Epidermal melanocyte (primary cell): ENCODE measurements at regions not wholly inside any gene's neighbourhood (a gene's known extent, or its start where the extent isn't known, plus 50 kb on each side); places are given as distances from the start of the nearest gene placed in this dataset.

Experiments
- DNase-seq: peaks from one replicate; pipeline ENCODE4 v3.0.0; 2011; ENCODE audit warnings: low spot score; ENCODE audit not compliant: insufficient read length

DNA sequence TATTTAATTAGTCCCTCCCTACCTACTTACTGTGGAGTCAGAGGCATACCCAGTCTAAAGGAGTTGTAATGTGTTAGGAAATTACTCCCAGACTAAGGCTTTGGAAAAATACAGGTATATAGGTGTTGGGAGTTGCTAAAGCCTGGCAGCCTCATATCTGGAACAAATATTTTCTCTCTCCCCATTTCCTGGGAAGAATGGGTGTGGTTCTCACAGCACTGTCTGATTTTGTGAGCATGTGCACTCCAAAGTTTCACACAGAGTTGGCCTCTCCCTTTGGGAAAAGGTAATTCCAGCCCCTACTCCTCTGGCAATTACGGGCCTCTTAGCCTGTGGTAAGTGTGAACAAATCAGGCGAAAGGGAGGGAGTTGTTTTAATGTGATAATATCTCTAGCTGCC lies 187.0 kb downstream of the MID1IP1 start:
- no peak for DNase-seq

DNA sequence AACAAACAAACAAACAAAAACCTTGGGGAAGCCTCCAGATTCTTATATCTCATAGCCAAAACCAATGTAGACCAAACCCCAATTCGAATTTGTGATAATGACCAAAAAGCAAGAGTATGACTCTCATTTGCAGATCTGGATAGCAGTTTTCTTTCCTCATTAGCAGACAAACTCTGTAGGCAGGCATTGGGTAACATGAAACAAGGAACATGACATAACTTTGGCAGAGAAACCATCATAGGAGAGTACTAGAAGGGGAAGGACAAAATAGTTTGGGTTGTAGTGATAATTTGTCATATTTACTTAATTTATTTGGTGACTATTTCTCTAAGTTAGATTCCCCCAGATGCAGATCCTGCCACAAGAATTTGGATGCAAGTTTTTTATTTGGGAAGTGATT lies 187.8 kb downstream of the MID1IP1 start:
- no peak for DNase-seq

- DNase-seq: no peak
These were observed 190.6 kb downstream of the MID1IP1 start for GRCh38 chrX:38991656-38992440.

DNA sequence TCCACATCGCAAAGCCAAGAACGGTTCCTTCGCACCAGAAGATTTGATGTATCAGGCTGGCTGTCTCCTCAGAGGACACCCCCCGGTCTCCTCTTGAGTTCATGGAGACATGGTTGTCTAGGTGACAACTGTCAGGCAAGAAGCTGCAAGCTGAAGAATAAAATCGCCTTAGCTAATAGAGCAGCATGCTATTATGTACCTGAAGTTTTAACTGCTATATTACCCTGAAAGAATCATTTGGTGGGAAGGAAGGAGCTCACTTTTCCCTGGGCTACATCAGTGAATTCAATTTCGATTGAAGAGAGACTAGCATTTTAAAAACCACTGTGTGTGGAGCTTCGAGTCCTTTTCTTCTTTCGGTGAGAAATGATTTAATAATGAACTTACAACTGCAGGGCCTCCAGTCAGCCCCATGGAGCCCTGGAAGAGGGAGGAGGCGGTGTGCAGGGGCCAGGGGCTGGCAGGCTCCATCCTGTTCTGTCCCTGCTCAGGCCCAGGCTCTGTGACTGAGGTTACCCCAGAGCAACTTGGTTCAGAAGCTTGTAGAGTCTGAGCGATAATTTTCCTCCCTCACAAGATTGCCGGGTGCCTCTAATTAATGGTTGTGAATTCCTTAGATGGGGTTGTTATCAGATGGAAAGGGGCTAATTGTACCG lies 191.3 kb downstream of the MID1IP1 start:
- DNase-seq: no peak

DNA sequence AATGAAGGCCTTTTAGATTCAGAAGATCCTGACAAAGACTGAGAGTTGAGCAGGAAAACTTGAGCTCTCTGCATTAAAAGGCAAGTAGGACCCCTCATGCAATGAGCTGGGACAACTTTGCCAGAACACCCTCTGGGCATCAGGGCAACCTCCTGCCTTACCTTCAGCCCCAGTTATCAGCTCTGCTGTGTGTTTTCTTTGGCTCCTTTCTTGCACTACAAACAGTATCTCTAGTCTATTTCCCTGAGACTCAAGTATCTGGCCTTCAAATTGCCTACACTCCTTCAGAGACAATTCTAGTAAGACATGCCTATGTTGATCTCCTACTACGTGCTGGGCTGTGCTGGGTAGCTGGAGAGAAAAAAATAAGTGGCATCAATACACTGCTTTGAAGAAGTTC lies 192.2 kb downstream of the MID1IP1 start:
- no peak for DNase-seq

DNA sequence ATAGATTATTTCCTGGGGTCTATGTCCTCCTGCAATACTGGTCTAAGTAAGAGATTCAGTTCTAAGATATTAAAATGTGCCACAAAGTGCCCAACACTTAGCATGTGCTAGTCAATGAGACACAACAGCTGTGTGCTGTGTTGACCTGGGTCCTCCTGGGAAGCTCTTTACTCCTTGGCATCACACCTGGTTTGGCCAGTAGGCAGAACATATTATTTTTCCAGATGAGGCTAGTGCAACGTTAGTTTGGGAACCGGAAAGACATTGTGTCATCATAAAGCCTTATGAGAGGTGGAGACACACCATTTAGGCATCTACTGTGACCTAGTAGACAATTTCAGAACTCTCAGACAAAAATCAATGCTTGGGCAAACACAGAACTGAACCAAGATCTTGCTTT lies 197.8 kb downstream of the MID1IP1 start:
- no peak for DNase-seq

DNA sequence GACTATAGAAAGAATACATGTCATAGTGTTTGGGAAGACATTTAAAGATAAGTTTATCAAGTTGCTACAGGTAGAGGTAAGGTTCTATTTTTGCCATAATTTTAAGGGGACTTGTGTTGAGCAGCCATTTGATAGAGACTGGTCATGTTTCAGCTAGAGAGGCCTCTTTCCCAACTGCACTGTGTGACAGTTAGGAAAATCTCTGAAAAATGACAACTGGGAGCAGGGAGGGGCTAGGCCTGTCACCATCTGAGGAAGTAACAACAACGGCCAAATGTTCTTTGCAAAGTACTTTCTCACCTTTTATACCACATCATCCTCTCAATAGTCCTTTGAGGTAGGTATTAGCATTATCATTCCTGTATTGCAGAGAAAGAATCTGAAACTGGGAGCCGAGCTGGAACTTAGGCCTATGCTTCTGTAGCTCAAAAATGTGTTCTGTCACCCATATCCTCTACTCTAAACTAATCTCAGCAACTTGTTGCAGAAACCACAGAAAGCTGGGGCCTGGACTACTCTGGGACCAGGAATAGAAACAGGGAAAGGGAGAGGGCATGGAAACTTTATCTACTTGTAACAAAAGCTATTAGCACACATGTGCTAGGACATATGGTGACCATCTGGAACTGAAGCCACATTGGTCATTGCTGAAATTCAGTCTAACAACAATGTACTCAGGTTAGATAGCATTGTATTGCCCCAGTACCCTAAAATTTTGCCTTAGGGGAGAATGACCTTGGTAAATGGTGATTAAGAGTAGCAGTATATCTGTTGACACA lies 198.9 kb downstream of the MID1IP1 start:
- no peak for DNase-seq

DNA sequence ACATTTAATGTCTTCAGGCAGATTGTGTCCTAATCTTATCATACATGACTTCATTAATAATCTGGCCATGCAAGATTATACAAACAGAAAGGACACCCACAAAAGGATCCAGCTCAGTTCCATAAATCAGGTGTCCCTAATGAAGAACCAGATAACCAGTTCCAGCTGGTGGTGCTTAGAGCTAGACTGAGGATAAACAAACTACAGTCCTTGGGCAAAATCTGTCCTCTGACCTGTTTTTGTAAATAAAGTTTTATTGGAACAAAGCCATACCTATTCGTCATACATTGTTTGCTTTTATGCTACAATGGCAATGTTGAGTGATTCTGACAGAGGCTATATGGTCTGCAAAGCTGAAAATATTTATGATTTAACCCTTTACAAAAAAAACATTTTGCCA lies 199.5 kb downstream of the MID1IP1 start:
- DNase-seq: no peak

GRCh38 chrX:39002466-39002865 lies 201.2 kb downstream of the MID1IP1 start:
- DNase-seq: no peak

DNA sequence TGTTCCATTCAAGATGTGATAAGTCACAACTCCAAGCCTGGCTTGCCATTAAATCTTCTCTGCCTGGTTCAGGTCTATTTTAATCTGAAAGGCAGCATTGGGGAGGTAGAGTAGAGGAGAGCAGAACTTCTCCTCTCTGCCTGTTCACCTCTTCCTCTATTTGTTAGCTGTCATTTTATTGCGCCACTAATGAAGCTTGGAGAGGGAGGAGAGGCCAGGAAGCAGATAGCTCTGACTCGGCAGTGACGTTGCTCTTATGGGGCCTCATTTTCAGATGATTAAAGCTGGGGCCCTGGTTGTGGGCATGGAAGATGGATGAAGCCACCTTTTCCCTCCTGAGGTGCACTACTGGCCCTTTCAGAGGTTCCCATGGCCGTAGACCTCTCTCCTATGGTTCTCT lies 207.3 kb downstream of the MID1IP1 start:
- no peak for DNase-seq

- DNase-seq: no peak
These were observed 210.4 kb downstream of the MID1IP1 start for GRCh38 chrX:39011454-39012221.

GRCh38 chrX:39012621-39013111 lies 211.4 kb downstream of the MID1IP1 start:
- no peak for DNase-seq

- no peak for DNase-seq
These were observed 215.3 kb downstream of the MID1IP1 start for GRCh38 chrX:39016556-39016955.

DNA sequence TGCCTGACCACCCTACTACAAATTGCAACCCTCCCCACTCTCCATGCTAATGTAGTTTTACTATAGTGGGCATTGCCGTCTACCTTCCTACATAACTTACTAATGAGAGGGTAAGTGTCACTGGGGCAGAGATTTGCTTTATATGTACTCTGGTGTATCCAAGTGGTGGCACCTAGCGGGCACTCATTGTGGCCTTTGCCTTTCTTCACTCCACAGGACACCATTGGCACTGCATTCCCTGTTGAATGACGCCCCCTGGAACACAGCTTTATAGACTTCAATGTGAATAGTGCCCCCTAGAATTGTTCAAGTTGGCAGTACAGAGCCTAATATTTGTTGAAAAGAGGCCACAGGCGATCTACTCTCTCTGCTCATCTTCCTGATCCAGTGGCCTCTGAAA lies 215.8 kb downstream of the MID1IP1 start:
- DNase-seq: no peak

DNA sequence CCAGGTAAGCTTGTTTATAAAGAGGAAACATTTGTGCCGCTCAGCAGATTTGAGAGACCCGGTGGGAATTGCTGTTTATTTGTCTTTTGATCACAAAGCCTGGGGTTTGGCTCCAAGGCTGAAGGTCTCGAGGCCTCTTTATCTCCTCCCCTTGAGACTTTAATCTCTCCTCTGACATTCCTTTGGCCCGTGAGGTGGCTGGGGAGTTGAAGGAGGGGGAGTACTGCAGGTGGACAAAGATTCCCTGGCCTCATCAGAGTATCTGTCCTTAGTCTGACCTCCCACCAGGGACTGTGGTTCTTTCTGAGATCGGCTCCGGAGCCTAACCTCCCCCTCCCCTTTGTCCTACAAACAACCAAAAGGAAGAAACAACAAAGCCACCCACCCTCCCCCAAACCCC lies 216.5 kb downstream of the MID1IP1 start:
- DNase-seq: no peak

DNA sequence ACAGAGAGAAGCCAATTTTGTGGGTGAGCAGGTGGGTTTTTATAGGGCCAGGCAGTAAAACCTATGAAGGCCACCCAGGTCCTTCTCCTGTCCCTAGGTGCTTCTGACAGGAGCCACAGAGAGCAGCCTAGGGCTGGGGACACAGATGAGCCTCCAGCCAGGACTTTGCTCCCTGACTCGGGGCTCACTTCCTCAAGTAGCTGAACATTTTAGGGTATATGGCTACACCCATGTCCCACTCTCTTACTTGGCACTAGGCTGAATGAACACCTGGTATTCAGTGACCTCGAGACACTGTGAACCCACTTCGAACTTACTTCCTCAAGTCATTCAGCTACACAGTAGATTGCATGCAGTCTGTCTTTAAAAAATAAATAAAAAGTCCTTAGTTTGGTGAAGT lies 217.3 kb downstream of the MID1IP1 start:
- no peak for DNase-seq

DNA sequence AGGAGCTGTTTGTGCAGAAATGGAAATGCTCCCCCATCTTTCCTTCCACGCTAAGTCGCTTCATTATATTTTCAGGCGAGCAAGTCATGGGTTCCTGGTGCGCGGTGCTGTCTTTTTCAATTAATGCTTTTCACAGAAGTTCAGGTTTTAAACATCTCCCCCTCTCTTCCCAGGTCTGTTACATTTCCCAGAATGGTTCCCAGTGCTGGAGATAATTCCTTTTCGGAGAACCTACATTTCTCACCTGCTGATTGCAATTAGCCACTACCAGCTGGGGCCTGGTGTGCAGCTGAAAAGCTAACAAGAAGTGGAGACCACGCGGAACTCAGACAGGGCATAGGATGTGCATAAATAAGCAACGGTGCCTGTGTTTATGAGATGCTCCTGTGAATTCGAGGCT lies 217.8 kb downstream of the MID1IP1 start:
- no peak for DNase-seq

- DNase-seq: no peak
These were observed 218.9 kb downstream of the MID1IP1 start for GRCh38 chrX:39020051-39020669.

DNA sequence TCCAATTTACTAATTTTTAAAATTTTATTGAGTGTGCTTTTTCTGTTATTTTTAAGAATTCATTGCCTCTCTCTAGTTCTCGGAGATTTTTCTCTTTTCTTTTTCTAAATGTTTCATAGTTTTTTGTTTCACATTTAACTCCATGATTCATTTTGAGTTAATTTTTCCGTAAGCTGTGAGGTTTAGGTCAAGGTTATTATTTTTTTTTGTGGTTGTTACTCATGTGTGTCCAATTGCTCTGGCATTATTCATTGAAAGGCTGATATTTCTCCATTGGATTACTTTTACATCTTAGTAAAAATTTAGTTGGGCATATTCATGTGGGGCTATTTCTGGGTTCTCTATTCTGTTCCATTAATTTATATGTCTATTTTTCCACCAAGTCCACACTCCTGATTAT lies 220.8 kb downstream of the MID1IP1 start:
- no peak for DNase-seq

- DNase-seq: no peak
These were observed 228.0 kb downstream of the MID1IP1 start for GRCh38 chrX:39029221-39029620.

DNA sequence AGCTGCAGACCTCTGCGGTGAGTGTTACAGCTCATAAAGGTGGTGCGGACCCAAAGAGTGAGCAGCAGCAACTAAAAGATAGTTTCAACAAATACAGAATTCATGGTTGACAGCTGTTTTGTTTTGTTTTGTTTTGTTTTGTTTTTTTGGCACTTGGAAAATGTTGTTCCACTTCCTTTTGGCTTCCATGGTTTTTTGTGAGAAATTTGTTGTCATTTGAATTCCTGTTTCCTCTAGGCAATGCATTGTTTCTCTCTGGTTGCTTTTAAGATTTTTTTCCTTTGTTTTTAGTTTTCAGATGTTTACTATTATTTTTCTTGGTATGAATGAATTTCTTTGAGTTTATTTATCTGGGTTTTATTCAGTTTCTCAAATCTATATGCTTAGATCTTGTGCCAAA lies 229.4 kb downstream of the MID1IP1 start:
- no peak for DNase-seq
